ENCODE measurements at regions not wholly inside any gene's neighbourhood (a gene's known extent, or its start where the extent isn't known, plus 50 kb on each side); places are given as distances from the start of the nearest gene placed in this dataset.

DNA sequence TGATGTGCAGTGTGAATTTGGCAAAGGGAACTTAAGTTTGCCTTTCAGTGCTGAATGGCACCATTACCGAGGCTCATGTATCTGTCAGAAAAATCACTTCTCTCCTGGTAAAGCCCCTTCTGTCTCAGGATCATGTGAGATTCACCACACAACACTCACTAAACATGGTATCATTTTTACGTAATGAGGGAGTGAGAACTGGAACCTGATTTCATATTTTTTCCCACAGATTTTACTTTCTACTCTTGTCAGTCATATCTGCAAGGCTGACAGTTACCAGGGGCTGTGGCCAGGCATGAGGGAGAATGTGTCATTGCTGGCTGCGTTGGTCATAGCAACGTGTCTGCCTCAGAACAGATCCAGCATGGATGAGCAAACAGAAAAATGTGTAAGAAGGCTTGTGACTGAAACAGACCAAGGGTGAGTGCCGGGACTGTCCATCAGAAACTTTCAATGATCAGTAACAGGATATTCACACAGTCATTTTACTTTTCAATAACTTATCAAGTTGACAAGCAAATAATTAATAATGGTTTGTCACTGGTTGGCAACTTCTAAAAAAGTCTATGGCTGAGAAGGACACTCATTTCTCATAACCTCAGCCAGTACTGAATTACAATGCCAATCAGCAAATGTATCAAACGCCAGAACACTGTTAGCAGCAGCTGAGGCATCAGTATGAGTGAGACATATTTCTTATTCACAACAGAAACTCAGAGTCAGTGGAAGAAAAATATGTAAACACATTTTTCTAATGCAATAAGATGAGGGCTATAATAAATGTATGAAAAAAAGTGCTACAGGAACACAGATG, 100.5 kb downstream of the CDC42EP3 start:
- TF ChIP-seq POLR2A (IDR thresholded peaks at IDR 0.05): no peak
- TF ChIP-seq, protein P1, sequence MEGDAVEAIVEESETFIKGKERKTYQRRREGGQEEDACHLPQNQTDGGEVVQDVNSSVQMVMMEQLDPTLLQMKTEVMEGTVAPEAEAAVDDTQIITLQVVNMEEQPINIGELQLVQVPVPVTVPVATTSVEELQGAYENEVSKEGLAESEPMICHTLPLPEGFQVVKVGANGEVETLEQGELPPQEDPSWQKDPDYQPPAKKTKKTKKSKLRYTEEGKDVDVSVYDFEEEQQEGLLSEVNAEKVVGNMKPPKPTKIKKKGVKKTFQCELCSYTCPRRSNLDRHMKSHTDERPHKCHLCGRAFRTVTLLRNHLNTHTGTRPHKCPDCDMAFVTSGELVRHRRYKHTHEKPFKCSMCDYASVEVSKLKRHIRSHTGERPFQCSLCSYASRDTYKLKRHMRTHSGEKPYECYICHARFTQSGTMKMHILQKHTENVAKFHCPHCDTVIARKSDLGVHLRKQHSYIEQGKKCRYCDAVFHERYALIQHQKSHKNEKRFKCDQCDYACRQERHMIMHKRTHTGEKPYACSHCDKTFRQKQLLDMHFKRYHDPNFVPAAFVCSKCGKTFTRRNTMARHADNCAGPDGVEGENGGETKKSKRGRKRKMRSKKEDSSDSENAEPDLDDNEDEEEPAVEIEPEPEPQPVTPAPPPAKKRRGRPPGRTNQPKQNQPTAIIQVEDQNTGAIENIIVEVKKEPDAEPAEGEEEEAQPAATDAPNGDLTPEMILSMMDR (IDR thresholded peaks at IDR 0.05): no peak
